ENCODE measurements at regions not wholly inside any gene's neighbourhood (a gene's known extent, or its start where the extent isn't known, plus 50 kb on each side); places are given as distances from the start of the nearest gene placed in this dataset.
"Not testable (repeated sequence)": the region's sequence is repeated elsewhere in the genome, so short reads cannot be mapped to it uniquely, and the experiment has no call there.

DNA sequence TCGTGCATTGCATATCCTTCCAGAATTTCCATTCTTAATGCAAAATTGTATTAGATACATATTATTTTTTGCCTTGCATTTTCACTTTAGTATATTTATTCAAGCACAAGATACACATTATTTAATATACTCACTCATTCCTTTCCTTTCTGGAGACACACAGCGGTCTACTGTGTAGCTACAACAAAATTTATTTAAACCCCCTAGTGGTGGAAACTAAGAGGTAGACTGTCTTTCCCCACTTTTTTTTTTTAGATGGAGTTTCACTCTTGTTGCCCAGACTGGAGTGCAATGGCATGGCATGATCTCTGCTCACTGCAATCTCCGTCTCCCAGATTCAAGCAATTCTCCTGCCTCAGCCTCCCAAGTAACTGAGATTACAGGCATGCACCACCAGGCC lies 2040.3 kb upstream of the PCDH20 start:
- no peak for DNase-seq

DNA sequence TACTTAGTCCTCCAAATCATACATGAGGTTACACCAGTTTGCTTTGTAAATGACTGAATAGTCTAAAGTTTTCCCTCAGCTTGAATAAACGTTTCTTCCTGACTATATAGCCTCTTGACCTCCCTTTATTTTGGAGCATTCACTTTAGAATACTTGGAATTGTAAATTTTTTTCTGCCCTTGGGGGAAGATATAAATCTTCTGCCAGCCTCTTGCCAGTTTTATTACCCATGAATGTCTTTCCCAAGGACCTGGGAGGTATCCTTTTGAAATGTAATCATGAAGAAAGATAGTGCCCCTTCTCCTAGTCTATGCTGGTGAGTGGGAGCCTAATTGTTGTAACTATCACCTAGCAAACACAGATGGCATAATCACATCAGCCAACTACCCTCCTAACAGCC lies 2033.9 kb upstream of the PCDH20 start:
- no peak for DNase-seq

DNA sequence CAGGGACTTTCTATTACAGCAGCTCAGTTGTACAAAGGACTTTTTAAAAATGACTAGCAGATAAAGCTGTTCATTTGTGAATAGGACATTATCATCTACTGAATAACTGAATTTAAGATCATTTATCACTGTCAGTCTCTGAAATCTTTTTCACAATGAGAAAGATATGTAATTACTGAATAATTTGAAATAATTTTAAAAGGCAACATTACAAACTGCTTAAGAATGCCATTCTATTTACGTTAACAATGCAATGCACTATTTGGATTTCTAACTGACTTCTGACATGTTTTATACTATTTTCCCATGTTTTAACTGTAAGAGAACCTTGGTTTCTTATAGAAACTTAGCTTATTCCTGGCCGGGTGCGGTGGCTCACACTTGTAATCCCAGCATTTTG lies 2033.0 kb upstream of the PCDH20 start:
- DNase-seq, result no peak

DNA sequence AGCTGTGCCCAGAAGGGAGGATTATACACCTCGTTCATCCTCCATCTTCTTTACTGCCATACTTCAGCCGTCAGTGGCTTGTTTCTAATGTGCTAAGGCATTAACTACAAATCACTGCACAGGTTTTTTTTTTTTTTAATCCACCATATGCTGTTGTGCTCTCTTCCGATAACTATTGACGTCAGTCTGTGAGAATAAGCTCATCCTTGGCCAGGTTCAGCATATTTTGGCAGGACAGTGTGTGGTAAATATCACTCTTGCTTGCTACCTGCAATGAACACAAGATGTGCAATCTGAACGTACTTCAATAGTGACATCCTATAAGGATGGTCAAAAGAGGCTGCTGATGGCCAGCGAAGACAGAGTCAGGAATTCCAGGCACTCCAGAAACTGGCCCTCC lies 2030.7 kb upstream of the PCDH20 start:
- DNase-seq, result no peak

DNA sequence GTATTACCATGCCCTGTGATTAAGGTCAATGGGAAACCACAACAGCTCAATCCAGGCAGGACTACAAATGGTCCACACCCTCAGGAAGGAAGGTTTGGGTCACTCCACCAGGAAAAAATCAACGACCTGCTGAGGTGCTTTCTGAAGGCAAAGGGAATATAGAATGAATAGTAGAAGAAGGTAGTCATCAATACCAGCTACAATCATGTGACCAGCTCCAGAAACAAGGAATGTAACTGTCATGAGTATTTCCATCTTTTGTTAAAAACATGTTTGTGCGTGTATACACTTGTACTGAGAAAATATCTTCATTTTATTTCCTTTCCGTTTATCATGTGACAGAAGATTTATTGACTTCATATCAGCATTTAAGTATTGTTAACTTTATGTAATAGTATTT lies 2028.6 kb upstream of the PCDH20 start:
- not testable (repeated sequence) for DNase-seq

DNA sequence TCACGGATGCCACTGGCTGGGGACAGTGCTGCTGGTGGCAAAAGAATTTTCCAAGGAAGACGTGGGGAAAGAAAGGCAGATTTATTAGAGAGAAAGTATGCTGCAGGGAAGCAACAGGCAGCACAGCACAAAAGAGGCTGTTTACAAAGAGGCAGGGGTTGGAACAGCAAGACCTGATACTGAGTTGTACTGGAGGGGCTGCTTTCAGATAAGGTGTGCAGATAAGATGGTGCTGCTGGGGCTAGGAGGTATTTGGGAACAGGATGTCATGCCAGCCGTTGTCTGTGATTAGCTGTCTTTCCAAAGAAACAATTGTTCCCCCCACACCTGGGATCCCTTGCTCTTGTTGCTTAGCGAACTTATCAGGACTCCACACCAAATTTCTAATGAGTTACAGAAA lies 2023.3 kb upstream of the PCDH20 start:
- DNase-seq, result no peak

DNA sequence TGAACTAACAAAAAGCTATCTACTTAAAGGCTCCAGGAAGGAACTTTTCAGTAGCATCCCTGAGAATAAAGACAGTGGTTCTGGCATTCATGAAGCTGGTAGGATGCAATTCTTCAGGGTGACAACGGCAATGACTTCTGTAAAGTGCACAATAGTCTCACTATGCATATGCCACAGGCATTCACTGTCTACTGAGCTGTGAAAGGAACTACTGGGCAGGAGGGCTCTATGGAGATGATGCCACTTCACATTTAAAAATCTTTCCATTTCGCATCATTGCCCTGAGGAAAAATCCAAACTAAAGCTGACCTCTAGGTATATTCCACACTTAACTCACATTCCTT lies 2020.6 kb upstream of the PCDH20 start:
- no peak for DNase-seq

DNA sequence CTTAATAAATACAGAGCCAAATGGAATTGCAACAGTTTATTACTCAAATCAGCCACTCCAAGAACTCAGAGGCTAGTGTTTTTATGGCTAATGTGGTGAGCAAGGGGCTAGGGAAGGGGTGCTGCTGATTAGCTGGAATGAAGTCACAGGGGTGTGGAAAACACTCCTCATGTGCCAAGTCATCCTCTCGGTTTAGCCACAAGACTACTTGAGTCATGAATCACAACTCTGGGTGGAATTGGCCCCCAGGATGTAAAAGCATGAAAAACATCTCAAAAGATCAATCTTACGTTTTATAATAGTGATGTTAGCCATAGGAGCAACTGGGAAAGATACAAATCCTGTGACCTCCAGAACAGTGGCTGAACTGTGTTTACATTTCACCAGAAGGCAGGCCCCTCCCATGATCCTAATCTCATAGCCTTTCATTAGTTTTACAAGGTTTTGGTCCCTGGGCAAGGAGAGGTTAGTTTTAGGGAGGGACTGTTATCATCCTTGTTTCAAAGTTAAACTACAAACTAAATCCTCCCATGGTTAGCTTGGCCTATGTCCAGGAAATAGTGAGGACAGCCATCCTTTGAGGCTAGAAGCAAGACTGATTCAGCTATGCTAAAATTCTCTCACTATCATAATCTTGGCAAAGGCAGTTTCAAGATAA lies 2020.1 kb upstream of the PCDH20 start:
- DNase-seq, result no peak

DNA sequence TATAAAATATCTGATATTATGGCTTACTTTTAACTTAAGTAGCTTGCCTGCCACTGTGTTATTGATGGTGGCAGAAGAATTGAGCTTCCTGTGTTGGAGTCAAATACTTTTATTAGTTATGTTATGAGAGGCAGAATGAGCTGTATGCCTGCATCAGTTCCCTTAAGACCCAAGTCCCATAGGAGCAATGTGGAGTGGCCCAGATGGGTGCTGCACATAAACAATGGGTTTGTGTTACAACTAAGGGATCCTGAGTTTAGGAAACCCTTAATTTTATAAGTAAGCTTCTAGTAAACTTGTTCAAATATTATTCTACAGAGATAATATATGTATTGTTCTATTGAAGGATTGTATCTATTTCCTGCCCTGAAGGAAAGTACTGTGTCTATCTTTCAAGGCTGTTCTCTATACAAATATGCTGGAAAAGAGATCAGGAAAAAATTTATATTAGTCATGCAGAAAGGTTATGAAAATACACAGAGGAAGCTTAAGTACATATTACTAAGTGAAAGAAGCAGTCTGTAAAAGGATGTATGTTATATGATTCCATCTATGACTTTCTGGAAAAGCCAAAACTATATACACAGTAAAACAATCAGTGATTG lies 2018.0 kb upstream of the PCDH20 start:
- DNase-seq, result no peak

DNA sequence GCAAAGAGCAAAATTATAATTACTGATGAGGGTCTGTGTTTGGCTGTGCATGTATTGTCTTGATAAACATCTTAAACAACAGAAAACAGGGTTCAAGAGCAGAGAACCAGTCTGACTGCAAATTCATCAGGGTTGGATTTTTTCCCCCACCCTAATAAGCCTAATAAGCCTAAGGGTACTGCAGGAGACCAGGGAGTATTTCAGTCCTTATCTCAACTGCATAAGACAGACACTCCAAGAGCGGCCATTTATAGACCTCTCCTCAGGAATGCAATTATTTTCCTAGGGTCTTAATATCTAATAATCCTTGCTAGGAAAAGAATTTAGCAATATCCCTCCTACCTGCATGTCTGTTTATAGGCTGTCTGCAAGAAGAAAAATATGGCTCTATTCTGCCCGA lies 2011.5 kb upstream of the PCDH20 start:
- DNase-seq, result no peak

DNA sequence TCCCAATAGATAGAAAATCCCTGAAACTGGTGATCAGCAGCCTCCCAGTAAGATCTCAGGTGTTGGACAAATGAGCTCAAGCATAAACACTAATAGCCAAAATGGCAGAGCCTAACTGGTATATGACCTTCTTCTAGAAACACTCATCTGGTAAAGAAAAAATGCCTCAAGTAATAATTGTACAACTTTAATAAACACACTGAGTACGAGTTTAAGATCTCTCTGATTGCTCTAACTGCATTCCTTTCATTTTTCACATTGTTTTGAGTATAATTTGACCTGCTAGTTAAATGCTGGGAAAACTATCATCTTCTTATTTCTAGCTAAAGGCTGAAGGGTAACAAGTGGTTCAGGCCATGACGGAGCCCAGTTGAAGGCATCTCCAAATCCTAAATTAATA lies 2009.5 kb upstream of the PCDH20 start:
- no peak for DNase-seq

DNA sequence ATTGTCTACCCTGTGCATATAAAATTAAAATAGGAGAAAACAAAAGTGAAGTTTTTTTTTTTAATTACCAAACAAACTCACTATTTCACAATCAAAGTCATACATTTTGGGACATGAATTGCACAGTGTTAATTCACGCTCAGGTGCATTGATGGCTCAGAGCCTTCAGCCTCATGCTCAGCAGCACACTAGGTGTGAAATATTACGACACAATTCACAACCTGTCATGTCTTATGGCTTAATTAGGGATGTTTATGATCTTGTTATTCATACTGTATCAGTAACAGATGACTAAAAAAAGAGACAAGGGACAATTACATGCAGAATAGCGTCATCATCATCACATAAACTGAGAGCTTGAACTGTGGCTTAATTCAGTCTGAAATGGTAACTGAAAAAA lies 2005.5 kb upstream of the PCDH20 start:
- no peak for DNase-seq

DNA sequence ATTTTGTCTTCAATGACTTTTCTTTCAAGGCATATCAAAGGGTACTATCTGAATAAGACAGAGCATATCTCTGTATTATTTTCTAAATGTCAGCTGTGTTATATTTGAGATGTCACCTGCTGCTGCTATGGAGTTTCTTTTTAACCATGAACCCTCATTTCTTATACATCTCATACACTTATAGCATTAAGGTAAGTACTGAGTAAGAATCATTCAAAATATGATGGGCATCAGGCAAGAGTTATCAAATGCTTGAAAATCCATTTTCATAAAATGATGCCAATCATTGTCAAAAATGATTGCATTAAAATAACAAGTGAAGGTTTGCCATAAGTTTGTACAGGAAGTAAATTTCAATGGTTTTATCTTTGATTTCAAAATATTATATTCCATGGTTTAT lies 2005.0 kb upstream of the PCDH20 start:
- no peak for DNase-seq

DNA sequence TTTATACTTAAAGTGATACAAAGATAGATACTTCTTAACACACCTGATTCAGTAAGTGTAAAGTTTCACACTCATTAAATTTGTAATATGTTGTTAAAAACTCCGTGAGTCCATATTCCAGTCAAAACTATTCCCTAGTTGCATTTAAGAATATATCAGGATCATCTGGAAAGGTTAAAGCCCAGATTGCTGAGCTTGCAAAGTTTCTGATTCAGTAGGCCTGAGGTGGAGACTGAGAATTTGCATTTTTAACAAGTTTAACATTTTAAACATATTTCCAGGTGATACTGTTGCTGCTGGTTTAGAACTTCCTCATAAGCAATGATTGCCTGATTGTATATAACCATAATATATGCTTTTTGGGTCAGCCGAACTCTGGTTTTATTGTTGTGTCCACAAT lies 1998.6 kb upstream of the PCDH20 start:
- no peak for DNase-seq

DNA sequence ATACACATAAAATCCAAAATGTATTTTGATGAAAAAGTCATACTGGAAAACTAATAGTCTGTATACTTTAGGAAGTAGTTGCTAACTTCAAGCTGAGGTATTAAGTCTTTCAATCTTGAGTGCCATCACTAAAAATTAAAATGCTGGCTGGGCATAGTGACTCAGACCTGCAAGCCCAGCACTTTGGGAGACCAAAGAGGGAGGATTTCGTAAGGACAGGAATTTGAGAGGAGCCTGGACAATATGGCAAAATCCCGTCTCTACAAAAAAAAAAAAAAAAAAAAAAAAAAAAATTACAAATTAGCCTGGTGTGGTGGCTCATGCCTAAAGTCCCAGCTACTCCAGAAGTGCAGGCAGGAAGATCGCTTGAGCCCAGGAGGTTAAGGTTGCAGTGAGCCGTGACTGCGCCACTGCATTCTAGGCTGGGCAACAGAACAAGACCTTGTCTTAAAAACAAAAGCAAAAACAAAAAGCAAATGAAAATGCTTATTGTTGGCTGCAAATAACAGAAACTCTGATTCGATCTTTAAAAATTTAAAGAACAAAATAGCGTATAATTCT lies 1994.2 kb upstream of the PCDH20 start:
- DNase-seq, result no peak

DNA sequence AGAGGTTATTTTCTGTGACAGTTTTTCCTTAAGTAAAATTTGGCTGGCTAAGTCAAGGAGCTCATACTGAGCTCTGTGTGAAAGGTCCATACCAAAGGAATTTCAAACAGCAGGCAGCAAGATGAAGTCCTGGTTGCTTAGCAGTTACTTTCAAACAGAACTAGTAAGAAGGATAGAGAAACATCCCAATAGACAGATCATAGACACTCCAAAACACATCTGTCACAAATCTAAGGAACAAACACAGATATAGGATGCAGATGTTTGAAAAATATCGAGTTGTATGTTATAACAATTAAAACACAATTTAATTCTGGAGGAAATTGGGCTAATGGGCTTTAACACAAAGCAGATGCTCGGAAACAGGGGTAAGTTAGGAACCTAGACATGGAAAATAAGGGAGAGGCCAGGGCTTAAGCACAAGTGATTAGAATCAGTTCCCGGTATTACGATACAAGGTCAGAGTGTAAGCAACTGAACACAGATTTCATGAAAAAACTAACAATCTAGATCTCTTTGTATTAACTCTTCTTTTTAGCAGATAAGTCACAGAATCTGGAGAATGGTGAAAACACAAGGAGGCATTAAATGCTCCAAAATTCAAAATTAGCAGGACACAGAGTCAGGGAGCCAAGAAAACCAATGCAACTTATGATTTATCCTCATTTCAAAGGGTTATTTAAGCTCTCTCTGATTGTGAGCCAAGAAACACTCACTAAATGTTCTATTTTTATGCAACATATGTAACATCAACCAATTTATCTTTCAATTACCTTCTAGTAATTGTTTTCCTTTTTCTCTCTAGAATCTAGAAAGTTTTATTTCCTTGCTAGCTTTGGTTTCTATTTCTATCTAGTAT lies 1992.9 kb upstream of the PCDH20 start:
- peak; percentile 19 for DNase-seq

DNA sequence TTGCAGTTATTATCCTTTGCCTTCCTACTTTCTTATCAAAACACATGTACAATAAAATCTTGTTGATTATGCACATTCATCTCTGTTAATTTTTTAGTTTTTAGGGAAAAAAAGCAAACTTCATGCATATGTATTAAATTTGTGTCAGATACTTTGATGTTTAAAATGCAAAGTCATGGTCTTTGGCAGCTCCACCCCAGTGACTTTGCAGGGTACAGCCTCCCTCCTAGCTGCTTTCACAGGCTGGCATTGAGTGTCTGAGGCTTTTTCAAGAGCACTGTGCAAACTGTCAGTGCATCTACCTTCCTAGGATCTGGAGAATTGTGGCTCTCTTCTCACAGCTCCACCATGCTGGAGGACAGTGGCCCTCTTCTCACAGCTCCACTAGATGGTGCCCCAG lies 1988.1 kb upstream of the PCDH20 start:
- DNase-seq, result no peak

DNA sequence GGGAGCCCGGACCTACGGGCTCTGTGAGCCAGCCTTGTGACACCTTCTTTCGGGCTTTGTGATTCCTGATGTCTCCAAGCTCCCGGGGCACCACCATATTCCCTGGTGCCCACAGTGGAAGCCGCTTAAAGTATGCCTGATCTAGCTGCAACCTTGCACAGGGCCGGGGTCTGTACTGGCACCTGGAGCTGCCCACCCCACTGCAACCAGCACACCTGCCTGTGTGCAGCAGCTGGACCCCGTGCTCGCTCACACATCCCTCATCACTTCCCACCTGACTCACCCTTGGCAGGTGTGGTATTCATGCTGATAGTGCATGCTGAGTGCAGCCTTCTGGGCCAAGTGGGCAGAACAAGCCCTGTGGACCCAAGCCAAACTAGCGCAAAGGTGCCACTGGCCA lies 1981.1 kb upstream of the PCDH20 start:
- no peak for DNase-seq

DNA sequence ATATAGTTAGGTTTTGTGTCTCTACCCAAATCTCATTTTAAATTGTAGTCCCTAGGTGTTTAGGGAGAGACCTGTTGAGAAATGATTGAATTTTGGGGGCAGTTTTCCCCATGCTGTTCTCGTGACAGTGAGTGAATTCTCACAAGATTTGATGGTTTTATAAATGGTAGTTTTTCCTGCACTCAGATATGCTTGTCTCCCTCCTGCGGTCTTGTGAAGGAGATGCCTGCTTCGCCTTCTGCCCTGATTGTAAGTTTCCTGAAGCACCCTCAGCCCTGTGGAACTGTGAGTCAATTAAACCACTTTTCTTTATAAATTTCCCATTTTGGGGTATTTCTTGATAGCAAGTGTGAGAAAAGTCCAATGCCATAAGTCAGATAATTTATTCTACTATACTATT lies 1977.5 kb upstream of the PCDH20 start:
- no peak for DNase-seq

DNA sequence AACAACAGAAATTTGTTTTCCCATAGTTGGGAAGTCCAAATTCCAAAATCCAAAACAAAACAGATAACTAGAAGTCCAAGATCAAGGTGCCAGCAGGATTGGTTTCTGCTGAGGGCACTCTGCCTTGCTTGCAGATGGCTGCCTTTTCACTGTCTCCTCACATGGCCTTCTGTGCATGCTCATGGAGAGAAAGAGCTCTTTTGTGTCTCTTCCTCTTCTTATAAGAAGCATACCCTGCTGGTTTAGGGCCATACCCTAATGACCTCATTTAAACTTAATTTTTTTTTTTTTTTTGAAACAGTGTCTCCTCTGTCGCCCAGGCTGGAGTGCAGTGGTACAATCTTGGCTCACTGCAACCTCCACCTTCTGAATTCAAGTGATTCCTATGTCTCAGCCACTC lies 1974.1 kb upstream of the PCDH20 start:
- no peak for DNase-seq

DNA sequence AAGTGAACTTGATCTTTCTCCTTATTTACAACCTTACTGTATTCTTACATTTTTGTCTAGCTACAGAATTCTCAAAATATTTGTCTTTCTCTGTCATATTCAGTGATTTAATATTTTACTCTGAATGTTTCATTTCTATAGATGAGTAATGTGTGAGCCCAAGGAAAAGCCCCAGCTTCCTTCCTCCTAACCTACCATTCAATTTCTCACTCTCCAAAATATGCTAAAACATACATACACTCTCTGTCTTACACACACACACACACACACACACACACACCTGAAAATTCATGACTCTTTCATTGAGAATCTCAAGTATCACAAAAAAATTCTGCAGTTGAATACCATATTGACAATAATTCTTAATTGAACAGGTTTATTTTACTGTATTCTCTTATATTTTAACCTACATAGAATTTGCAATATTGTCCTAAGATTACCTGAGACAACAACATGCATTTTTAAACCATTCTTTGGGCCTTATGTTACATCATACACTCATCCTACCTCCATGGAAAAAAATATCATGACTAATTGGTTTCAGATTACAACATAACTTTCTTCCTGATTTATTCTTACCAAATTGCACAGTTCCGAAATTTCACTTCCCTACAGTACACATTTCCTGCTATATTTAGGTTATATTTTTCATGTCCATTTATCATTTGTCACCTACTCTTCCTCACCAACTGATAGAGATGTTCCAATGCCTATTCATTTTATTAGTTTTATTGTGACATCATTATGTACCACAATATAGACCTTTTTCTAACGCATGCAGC lies 1965.6 kb upstream of the PCDH20 start:
- DNase-seq, result no peak

DNA sequence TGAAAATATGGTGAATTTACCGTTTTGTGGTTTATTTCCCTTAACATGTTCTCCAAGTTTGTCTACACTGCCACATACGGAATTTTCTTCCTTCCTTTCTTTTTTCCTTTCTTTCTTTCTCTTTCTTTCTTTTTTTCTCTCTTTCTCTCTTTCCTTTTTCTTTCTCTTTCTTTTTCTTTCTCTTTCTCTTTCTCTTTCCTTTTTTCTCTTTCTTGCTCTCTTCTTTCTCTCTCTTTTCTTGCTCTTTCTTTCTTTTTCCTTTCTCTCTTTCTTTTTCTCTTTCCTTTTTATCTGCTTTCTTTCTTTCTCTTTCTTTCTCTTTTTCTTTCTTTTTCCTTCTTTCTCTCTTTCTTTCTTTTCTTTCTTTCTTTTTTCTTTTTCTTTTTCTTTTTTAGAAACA lies 1962.3 kb upstream of the PCDH20 start:
- DNase-seq, result no peak

DNA sequence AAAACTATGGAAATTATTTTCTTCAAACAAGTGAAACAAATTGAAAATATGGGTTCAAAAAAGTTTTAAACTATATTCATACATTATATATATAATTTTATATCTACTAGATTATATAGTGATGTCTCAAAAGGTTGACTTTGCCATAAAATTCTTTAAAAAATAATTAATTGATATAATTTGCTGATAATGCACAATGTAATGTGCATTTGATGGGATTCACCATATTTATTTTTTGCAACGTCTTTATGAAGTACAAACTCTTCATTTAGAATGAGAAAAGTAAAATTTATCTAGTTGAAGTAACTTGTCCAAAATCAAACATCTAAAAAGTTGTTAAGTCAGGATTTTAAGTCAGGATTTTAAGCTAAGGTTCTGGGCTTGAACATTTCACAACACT lies 1954.5 kb upstream of the PCDH20 start:
- no peak for DNase-seq

Data from hindlimb muscle (tissue), 1 donor.